ENCODE measurements at regions not wholly inside any gene's neighbourhood (a gene's known extent, or its start where the extent isn't known, plus 50 kb on each side); places are given as distances from the start of the nearest gene placed in this dataset.
A peak's percentile ranks its signal among the peaks of the same experiment; 100 is the strongest.

DNA sequence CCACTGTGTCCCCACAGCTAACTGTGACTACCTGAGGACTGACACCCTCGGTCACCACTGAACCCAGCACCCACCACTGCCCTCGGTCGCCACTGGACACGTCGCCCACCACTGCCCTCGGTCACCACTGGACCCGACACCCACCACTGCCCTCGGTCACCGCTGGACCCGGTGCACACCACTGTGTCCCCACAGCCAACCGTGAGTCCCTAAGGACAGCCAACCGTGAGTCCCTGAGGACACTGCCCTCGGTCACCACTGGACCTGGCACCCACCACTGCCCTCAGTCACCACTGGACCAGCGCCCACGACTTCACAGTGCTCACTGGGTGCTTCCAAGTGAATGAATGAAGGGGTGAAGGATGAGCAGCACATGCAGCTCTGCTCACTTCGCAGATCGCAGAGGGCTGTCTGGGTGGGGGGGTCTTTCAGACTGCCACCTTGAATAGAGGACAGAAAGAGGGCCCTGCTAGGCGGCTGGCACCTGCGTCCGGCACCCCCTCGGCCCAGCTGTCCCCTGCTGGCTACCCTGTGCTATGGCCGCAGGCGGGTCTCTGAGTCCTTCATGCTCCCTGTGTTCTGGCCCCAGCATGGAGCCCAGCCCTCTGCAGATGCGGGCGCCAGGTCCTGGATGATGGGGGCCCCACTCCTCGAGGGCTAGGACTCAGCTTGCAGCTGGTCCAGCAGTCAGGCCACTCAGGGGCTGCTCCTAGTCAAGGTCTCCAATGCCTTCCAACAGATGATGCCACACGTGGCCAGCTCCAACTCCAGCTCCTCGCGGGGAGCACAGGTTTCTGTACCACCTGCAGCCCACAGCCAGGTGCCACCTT lies 51.4 kb upstream of the GPC1 start:
- TF ChIP-seq, protein P1, sequence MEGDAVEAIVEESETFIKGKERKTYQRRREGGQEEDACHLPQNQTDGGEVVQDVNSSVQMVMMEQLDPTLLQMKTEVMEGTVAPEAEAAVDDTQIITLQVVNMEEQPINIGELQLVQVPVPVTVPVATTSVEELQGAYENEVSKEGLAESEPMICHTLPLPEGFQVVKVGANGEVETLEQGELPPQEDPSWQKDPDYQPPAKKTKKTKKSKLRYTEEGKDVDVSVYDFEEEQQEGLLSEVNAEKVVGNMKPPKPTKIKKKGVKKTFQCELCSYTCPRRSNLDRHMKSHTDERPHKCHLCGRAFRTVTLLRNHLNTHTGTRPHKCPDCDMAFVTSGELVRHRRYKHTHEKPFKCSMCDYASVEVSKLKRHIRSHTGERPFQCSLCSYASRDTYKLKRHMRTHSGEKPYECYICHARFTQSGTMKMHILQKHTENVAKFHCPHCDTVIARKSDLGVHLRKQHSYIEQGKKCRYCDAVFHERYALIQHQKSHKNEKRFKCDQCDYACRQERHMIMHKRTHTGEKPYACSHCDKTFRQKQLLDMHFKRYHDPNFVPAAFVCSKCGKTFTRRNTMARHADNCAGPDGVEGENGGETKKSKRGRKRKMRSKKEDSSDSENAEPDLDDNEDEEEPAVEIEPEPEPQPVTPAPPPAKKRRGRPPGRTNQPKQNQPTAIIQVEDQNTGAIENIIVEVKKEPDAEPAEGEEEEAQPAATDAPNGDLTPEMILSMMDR (IDR thresholded peaks at IDR 0.05 in 4 of 5, conservative IDR thresholded peaks at IDR 0.05 in 1 of 5) = peak in 1 of 5 experiments; percentile 12
- TF ChIP-seq POLR2A (IDR thresholded peaks at IDR 0.05) = no peak

All from gastrocnemius medialis (tissue), 4 donors.